Fibroblast of upper back skin (primary cell): ENCODE measurements at regions not wholly inside any gene's neighbourhood (a gene's known extent, or its start where the extent isn't known, plus 50 kb on each side); places are given as distances from the start of the nearest gene placed in this dataset.

Source experiments
- DNase-seq: peaks from one replicate; pipeline ENCODE4 v3.0.0-alpha.2; 2013

- DNase-seq, result no peak
Measured at GRCh38 chr2:216553482-216554240, 55.0 kb downstream of the RPL37A start.

GRCh38 chr2:216554286-216554685 is 55.6 kb downstream of the RPL37A start:
- DNase-seq, result no peak

DNA sequence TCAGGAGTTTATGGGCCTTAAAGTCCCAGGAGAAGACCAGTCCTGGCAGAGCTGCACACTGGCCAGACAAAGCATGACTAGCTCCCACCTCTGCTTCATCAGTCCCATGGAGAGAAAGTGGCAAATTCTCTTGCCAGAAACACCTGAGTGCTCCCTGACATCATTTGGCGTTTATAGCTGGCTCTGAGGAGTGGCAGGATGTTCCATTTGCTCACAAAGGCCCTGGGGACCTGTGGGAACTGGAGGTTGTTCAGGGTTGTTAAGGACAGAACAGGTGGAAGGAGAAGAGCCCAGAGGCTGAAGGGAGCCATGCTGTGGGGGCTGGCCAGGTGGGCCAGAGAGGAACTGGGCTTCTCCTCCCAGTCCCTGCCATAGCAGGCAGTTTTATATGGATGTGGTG is 56.1 kb downstream of the RPL37A start:
- DNase-seq, result no peak

DNA sequence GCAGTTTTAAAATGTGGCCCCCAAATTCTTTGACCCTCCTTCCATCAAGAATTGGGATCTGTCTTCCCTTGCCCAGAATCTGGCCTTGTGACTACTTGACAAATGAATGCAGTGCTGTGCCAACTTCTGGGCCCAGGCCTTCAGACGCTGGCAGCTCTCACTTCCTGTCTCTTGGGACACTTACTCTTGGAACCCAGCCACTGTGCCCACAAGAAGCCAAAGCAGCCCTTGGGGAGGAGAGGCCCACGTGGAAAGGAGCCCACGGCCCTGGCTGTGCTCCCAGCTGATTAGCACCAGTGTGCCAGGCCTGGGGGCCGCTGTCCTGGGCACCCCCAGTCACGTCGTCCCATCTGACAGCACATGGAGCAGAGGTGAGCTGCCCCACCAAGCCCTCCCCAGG is 56.6 kb downstream of the RPL37A start:
- DNase-seq, result no peak

GRCh38 chr2:216556202-216556601 is 57.6 kb downstream of the RPL37A start:
- no peak for DNase-seq

DNA sequence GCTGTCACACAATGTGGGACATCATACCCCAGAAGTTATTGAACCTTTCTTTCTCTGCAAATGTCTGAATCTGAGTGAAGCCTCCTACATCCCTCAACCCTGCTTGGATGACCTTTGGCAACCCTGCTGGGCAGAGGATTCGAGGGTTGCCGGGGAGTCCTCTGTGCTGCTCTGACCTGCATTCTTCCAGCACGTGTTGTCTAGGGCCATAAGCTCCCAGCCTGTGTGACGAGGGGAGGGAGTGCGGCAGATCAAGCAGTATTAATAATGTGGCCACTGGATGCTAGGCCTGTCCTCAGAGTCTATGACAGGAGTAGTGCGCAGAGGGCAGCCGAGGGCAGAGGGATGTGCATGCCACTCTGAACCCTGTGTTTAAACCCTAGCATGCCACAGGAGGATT is 58.8 kb downstream of the RPL37A start:
- DNase-seq, result no peak

DNA sequence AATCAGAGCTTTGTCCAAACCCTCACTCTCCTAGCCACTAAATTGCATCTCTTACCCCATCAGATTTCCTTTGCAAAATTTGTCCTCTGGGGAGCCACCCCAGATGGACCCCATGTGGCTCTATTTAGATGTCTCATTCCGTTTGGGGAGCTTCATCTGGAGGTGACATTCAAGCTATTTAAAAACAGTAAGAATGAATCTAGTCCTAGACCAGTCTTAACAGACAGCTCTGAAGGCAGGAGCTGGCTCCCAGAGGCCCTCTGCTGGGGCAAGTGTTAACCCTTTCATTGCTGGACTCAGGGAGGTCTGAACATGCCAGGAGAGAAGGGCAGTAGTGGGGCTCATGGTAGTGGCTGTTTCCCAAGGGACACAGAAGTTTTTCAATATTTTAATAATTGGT is 59.2 kb downstream of the RPL37A start:
- no peak for DNase-seq

GRCh38 chr2:216559625-216560156 is 61.0 kb downstream of the RPL37A start:
- peak; percentile 79 for DNase-seq

- peak; percentile 90 for DNase-seq
Measured at GRCh38 chr2:216560838-216561270, 62.2 kb downstream of the RPL37A start.

DNA sequence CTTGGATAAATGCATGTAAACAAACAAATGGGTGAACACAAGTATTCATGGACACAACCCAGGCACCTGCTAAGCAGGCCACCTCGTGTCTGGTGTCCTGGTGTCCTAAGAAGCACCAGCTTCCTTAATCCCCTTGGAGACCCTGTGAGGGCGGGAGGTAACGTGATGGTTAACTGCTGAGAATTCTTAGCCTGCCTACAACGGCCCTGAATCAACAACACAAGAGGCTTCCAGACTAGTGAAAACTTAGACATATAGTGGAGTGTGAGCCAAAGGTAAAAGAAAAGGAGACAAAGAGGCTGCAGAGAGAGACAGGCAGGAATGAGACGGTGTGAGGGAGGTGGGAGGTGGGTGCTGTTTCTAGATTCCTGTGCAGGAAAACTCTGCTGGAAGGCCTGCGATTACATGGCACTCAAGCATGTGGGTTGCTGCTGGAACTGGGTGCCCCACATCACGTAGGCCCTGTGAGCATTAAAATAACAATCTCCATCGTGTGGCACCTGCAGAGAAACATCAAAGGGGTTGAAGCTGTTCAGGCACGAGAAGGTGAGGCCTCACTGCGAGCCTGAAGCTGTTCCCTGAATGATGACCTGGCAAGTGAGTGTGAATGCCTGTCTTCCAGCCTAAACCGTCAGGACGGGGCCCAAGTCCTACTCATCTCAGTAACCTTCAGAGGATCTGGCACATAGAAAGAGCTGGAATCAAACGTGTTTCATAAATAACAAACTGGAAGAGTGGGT is 64.2 kb downstream of the RPL37A start:
- no peak for DNase-seq

DNA sequence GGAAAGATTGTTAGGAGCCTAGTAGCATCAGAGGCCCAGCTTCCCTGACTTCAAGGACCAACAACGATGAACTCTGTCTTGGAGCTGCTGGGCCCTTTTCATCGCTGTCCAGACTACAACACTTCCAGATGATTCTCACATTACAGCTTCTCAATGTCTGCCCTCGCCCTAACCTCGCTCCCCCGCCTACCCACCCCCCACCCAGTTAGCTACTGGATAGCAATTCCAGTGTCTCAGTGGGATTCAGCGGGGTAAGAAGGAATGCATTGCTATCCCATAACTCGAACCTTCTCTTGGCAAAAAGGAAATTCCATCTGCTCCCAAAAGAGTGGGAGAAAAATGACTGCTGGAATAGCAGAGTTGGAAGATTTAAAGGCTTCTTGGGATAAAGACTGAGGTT is 65.0 kb downstream of the RPL37A start:
- peak; percentile 90 for DNase-seq

- no peak for DNase-seq
Measured at GRCh38 chr2:216564611-216565010, 66.0 kb downstream of the RPL37A start.

- no peak for DNase-seq
Measured at GRCh38 chr2:216565956-216566355, 67.3 kb upstream of the IGFBP2 start.

- no peak for DNase-seq
Measured at GRCh38 chr2:216568576-216568975, 64.6 kb upstream of the IGFBP2 start.

GRCh38 chr2:216569765-216570164 is 63.5 kb upstream of the IGFBP2 start:
- no peak for DNase-seq

DNA sequence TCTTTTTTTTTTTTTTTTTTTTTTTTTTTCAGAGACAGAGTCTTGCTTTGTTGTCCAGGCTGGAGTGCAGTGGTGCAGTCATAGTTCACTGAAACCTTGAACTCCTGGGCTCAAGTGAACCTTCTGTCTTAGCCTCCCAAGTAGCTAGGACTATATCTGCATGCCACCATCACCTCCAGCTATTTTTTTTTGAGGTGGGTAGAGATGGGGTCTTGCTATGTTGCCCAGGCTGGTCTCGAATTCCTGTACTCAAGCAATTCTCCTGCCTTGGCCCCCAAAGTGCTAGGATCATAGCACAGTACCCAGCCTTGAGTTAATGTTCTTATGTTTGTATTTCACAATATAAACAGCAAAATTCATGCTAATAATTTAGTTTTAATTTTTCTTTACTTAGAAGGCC is 62.9 kb upstream of the IGFBP2 start:
- DNase-seq, result no peak

DNA sequence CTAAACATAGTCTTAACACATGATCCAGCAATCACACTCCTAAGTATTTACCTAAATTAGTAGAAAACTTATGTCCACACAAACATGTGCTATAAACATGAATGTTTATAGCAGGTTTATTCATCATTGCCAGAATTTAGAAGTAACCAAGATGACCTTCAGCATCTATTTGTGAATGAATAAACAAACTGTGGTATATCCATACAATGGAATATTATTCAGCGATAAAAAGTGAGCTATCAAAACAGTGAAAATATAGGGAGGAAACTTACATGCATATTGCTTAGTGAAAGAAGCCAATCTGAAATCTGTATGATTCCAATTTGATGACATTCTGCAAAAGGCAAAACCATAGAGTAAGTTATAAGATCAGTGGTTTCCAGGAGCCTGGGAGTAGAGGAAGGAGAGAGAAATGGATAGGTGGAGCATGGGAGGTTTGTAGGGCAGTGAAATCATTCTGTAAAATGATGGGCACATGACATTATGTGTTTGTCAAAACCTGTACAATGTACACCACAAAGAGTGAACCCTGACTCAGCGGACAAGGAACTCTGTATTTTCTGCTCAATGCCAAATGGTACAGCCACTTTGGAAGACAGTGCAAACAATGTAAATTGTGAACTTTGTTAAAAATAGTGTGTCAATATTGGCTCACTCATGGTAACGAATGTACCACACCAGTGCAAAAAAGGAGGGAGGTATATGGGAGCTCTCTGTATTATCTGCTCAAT is 61.9 kb upstream of the IGFBP2 start:
- DNase-seq, result no peak

DNA sequence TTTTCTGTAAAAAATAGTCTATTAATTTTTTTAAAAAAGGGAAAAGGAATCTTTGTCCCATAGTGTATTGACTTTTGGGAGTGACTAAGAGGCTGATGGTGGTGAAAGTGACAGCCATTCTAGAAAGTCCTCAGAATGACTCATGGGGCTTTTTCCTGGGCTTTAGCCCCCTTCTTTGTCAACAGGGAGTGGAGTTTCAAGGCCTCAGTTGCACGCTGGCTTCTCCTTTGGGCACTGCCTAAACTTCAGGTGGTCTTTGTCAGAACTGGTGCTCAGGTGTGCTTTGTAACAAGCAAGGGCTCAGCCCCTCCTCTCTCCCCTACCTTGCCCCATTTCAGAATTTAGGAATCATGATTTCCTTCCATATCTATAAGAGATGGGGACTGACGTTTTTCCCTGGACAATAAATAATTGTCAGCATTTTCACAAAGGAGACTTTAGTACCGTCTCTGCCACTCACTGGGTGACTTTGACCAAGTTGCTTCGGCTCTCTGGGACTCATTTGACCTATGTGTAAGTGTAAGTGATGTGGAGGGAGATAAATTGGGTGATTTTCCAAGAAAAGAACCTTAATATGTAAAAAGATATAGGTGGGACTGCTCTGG is 61.2 kb upstream of the IGFBP2 start:
- DNase-seq, result no peak

DNA sequence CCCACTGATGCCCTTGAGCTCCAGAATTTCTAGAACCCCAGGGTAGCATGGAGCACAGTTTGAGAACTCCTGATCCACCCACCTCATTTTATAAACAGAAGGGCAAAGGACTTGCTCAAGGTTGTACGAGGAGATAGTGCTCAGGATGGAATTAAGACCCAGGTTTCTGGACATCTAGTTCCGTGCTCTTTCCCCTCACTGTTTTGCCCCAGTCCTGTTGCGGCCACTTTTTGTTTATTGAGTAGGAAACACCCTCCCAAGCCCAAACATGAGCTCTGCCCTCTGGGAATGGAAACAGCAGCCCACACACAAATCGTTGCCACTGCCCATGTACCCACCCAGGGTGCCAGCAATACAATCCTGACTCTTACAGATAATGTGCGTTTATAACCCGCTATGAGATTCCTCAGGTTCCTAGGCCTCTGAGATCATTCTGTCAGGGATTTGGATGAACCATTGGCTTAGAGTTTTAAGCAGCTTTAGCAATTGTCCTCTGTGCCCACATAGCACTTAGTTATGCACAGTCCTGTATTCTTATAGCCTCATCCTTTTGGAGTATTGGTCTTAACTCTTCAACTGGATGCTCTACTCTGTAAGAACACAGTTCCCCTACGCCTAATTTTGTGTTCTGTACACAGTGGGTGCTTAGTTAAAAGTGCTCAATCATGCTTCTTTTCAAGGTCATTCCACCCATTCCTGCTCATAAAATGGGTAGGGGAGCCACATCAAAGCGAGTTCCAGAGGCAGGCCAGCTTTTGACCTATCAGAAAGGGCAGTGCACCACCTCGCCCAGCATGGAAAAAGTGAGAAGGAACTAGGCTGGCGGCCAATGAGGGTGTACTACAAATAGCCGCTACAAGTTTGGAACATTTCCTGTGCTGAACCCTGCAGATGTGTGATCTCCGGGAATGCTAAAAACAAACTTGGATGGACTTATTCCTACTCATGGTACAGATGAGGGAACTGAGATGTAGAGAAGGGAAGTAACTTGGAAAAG is 60.3 kb upstream of the IGFBP2 start:
- DNase-seq, result peak; percentile 59

DNA sequence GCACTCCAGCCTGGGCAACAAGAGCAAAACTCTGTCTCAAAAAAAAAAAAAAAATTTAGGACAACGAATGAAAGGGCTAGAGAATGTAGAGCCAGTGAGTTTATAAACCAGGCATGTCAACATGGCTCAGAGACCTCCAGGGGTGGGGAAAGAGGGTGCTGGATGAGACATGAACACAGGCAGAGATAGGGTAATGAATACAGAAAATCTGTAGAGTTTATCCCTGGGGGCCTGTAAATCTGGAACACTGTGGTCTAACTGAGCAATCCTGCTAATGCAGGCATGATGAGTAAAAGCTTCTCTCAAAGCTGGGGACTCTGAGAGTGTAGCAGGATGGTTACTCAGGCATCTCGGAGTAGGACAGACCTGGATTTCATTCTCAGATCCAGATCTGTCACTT is 59.2 kb upstream of the IGFBP2 start:
- DNase-seq, result peak; percentile 91

- no peak for DNase-seq
Measured at GRCh38 chr2:216574586-216574985, 58.6 kb upstream of the IGFBP2 start.

GRCh38 chr2:216575465-216575864 is 57.8 kb upstream of the IGFBP2 start:
- no peak for DNase-seq
